Heart right ventricle (tissue), 16 donors: ENCODE measurements at regions not wholly inside any gene's neighbourhood (a gene's known extent, or its start where the extent isn't known, plus 50 kb on each side); places are given as distances from the start of the nearest gene placed in this dataset.

ENCODE experiments used
- ATAC-seq, 8 donors: fragments of 200-7000 bp; cut with Tn5 transposase; one replicate each; pipeline ENCODE4 v1.9.1; 2020; ENCODE audit warnings: mild to moderate bottlenecking in 8 of 8, moderate library complexity in 8 of 8, moderate number of reproducible peaks in 1 of 8
- DNase-seq, 2 donors: peaks; one replicate each; pipeline ENCODE4 v3.0.0-alpha.2; 2020
- H3K27ac ChIP-seq, 10 donors: fragments of 200-600 bp; sonication (generic) in 2 of 10; one replicate each; pipeline versions ENCODE4 v1.5.0 to v1.8.0; 2020 to 2022; ENCODE audit warnings: mild to moderate bottlenecking in 3 of 10
- H3K27me3 ChIP-seq, 7 donors: fragments of 200-600 bp; one replicate each; pipeline ENCODE4 v1.8.0; 2021 to 2022; ENCODE audit warnings: mild to moderate bottlenecking in 2 of 7
- H3K36me3 ChIP-seq, 9 donors: fragments of 200-600 bp; sonication (generic) in 1 of 9; one replicate each; pipeline versions ENCODE4 v1.5.0 to v1.8.0; 2020 to 2022; ENCODE audit warnings: mild to moderate bottlenecking in 2 of 9
- H3K4me1 ChIP-seq, 9 donors: fragments of 200-600 bp; sonication (generic) in 1 of 9; one replicate each; pipeline versions ENCODE4 v1.5.0 to v1.8.0; 2020 to 2022; ENCODE audit warnings: mild to moderate bottlenecking in 4 of 9
- H3K4me3 ChIP-seq, 10 donors: fragments of 200-600 bp; sonication (generic) in 2 of 10; one replicate each; pipeline versions ENCODE4 v1.5.0 to v1.8.0; 2020 to 2022; ENCODE audit warnings: mild to moderate bottlenecking in 7 of 10, moderate library complexity in 2 of 10
- H3K9me3 ChIP-seq, 11 donors: fragments of 200-600 bp in 10 of 11; sonication (generic) in 2 of 11; one replicate each; pipeline versions ENCODE4 v1.5.0 to v1.8.0; 2013 to 2022; ENCODE audit warnings: mild to moderate bottlenecking in 2 of 11, control low read depth in 1 of 11, moderate library complexity in 1 of 11
- WGBS, 2 donors: extraction: QIAGEN DNeasy Blood & Tissue Kit; methylation state at CpG; one replicate each; pipeline ENCODE4 v1.1.7; 2013; ENCODE audit warnings: inconsistent platforms in 1 of 2; 5-methylcytosine and 5-hydroxymethylcytosine counted together
- intact Hi-C, 10 donors: fragments of 100-400 bp; cut with DNase I; formaldehyde crosslinking; loops; one replicate each; pipeline versions ENCODE4 v1.11.1 to v1.14.2; 2022
- TF ChIP-seq, protein P1 (sequence below), 9 donors: fragments of 200-600 bp; sonication (generic) in 2 of 9; IDR thresholded peaks; one replicate each; pipeline versions ENCODE4 v1.5.0 to v1.8.0; 2021 to 2022; ENCODE audit warnings: antibody characterized with exemption in 9 of 9, mild to moderate bottlenecking in 5 of 9, moderate library complexity in 1 of 9
- donor health status: Arrhythmogenic right ventricular cardiomyopathy.
- donor health status: ischemic (EF 13 %, LVEDD 7.1; RV severe dilation, severe dysfunction).
- donor health status: healthy with polysubstance abuse.
- donor health status: DM: no; HTN: yes; CAD: no.
- donor health status: DM: no; HTN: no; CAD: no.
- donor health status: ischemic (EF 25% LVEDD 6.9; RV normal size, moderate dysfunction).
- donor health status: ischemic (EF 25% LVEDD 5.7; RV mildly dilated, moderate dysfunction).
- donor health status: healthy.
- donor health status: DM: yes; HTN: yes; CAD: no.
- donor health status: Ischemic cardiomyopathy.
- donor health status: ischemic (EF 35%, LVEDD 5.7; RV mildly dilated, moderate dysfunction).
- donor health status: nonischemic (EF 11% LVEDD 7.7; RV severe dilation, severe dysfunction).
- donor health status: DM: yes; HTN: yes; CAD: no.
- donor health status: PGD.
- donor health status: ischemic (EF 29% LVEDD 5.4; RV normal size, mild dysfunction).
- donor health status: nonischemic (EF 23%, LVEDD 6.1; RV moderate dilation, normal function).

DNA sequence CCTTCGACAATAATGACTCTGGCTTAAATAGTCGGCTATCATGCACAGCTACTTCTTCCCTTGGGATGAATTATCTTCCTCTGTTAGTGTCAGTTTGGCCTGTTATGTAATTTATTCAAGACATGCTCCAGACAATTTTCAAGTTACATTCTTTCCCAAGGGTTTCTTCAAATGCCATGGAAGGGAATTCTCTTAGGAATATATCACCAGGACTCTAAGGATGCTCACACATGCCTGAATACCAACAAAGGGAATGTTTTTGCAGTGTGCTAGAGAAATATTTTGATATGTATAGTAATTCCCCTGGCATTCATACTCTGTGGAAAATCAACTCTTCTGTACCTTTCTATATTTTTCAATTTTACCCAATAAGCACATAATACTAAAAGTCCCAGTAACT lies 286.0 kb upstream of the KYNU start:
- no peak for ATAC-seq
- no peaks in the 10 kb centered on the region for H3K4me1 ChIP-seq
- H3K36me3 ChIP-seq, result no peaks in the 10 kb centered on the region
- no peaks in the 10 kb centered on the region for H3K9me3 ChIP-seq
- no peak overlapping the region for H3K27ac ChIP-seq
- 65 to 66% methylated on average over 2 of the region's 2 CpGs for WGBS, 2 donors
- DNase-seq, result no peak
- intact Hi-C loops, result no loop called here
- no peak overlapping the region for H3K4me3 ChIP-seq
- TF ChIP-seq, protein P1, sequence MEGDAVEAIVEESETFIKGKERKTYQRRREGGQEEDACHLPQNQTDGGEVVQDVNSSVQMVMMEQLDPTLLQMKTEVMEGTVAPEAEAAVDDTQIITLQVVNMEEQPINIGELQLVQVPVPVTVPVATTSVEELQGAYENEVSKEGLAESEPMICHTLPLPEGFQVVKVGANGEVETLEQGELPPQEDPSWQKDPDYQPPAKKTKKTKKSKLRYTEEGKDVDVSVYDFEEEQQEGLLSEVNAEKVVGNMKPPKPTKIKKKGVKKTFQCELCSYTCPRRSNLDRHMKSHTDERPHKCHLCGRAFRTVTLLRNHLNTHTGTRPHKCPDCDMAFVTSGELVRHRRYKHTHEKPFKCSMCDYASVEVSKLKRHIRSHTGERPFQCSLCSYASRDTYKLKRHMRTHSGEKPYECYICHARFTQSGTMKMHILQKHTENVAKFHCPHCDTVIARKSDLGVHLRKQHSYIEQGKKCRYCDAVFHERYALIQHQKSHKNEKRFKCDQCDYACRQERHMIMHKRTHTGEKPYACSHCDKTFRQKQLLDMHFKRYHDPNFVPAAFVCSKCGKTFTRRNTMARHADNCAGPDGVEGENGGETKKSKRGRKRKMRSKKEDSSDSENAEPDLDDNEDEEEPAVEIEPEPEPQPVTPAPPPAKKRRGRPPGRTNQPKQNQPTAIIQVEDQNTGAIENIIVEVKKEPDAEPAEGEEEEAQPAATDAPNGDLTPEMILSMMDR (IDR thresholded peaks at IDR 0.05), result no peak
- H3K27me3 ChIP-seq, result no peaks in the 10 kb centered on the region

DNA sequence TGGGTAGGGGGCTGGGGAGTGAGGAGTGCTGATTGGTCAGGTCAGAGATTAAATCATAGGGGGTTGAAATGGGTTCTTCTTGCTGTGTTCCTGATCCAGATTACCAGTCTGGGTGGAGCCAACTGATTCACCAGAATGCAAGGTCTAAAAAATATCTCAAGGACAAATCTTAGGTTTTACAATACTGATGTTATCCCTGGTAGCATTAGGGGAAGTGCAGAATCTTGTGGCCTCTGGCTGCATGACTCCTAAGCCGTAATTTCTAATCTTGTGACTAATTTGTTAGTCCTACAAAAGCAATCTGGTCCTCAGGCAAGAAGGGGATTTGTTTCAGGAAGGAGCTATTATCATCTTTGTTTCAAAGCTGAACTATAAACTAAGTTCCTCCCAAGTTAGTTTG lies 289.2 kb upstream of the KYNU start:
- 69 to 85% methylated on average over 1 of the region's 1 CpG for WGBS, 2 donors
- Histone ChIP-seq H3K9me3 (no peaks in the 10 kb centered on the region), H3K27ac (no peak overlapping the region), H3K36me3 (no peaks in the 10 kb centered on the region), H3K4me1 (no peaks in the 10 kb centered on the region), H3K4me3 (no peak overlapping the region), H3K27me3 (no peaks in the 10 kb centered on the region)
- TF ChIP-seq, protein P1 (IDR thresholded peaks at IDR 0.05), result no peak
- DNase-seq (no peak), ATAC-seq (no peak)
- intact Hi-C loops, result no loop called here

DNA sequence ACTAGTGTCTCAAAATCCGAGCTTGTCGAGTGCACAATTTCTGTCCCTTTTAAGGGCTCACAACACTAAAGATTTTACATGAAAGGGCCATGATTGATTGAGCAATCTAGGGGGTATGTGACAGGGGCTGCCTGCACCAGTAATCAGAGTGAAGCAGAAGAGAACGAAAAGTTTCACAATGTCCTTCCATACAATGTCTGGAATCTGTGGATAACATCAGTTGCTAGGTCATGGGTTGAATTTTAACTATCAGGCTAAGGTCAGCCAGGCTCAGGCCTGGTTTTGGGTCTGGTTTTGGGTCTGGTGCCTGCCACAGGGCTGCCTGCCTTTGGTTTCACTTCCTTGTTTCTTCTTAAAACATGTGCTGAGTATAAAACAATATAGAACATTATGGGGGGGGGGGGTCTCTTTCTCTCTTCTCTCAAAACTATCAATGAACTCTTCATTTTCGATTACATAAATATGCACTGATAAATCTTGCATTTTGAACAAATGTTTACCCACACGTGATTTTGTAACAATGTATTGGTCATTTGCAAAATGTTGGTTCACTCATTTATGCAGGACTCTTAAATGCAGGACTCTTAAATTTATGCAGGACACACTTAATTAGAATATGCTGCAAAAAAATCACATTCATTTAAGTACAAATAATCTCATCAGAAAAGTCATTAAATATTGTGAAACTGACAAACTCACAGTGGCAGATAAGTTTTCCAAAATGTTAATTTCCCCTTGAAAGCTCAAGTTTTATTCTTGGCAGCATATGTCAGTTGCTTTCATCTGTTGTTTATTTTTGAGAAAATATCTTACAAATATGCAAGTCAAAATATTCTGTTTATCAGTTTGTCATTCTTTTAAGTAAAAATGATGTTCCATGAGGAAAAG lies 290.5 kb upstream of the KYNU start:
- H3K27me3 ChIP-seq, result no peaks in the 10 kb centered on the region
- ATAC-seq, result no peak
- H3K4me3 ChIP-seq, result no peak overlapping the region
- 63 to 71% methylated on average over 5 of the region's 5 CpGs for WGBS, 2 donors
- no peaks in the 10 kb centered on the region for H3K4me1 ChIP-seq
- no peaks in the 10 kb centered on the region for H3K36me3 ChIP-seq
- intact Hi-C loops, result no loop called here
- TF ChIP-seq, protein P1 (IDR thresholded peaks at IDR 0.05), result no peak
- no peak for DNase-seq
- no peak overlapping the region for H3K27ac ChIP-seq
- H3K9me3 ChIP-seq, result no peaks in the 10 kb centered on the region

DNA sequence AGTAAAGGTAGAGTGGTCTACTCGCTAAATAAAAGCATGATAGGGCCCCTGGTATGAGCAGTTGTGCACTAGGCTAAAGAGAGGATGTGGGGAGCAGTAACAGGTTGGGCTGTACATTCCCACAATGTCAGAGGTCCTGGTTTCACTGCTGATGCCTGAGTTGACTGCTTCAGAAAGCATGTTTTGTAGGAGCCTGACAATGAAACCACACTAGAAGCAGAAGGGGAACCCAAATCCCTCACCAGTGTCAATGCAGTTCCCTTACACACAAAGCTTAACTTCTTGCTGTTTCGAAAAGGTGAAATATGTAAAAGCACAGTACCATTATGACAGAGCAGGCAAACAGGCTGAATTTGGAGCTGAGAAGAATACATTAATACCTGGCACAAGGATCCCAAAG lies 291.7 kb upstream of the KYNU start:
- intact Hi-C loops, result no loop called here

More for the DNA sequence above, 291.7 kb upstream of the KYNU start:
- no peak for DNase-seq
- Histone ChIP-seq H3K27ac (no peak overlapping the region), H3K9me3 (no peaks in the 10 kb centered on the region), H3K27me3 (no peaks in the 10 kb centered on the region), H3K4me3 (no peak overlapping the region), H3K4me1 (no peaks in the 10 kb centered on the region), H3K36me3 (no peaks in the 10 kb centered on the region)
- ATAC-seq, result no peak
- TF ChIP-seq, protein P1 (IDR thresholded peaks at IDR 0.05), result no peak
- 81 to 83% methylated on average over 2 of the region's 2 CpGs for WGBS, 2 donors
